ENCODE measurements at regions not wholly inside any gene's neighbourhood (a gene's known extent, or its start where the extent isn't known, plus 50 kb on each side); places are given as distances from the start of the nearest gene placed in this dataset.
"Not testable (repeated sequence)": the region's sequence is repeated elsewhere in the genome, so short reads cannot be mapped to it uniquely, and the experiment has no call there.

DNA sequence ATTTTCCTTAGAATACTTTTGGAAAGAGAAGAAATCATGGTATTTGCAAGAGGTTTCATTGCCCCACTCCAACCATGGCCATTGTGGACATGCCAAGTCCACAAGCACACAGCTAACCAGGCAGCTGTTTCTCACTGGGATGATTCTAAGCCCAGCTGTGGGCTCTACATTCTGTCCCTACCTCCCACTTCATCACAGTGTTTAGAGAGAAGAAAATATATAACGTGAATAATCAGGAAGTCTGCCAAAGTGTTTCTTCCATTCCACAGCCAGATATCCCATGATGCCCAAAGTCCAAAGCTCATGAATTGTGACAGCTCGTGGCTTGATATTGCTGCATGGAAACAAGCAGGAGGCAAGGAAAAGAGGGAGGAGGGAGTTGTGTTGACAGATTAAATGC is 433.7 kb upstream of the GYPC start:
- no peak for DNase-seq (ENCODE audit: low spot score)

DNA sequence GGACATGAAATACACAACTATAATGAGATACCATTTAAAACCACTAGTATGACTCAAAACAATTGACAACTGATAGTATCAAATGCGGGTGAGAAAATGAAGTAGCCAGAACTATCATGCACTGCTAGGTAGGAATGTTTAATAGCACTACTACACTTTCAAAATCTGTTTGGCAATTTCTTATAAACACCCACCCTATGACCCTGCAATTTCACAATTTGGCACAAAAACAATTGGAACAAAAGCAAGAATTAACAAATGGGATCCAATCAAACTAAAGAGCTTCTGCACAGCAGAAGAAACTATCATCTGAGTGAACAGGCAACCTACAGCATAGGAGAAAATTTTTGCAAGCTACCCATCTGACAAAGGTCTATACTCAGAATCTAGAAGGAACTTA is 431.2 kb upstream of the GYPC start:
- no peak for DNase-seq (ENCODE audit: low spot score)

DNA sequence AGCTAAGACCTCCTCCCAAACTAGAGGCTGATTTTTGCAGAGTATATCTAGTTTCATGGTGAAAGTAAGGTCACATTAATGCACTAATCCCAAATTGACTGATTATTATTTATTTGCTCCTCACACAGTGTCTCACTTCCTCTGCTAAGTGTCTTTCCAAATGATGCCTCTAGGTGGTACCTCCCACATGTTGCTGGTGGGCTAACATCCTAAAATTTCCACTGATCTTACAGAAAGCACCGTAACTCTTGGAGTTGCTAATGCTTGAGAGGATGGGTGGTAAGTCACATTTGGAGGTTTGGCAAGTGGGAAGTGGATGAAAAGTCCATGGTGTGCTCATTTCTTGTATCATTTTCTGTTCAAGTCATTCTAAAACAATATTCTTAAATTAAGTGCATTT is 428.7 kb upstream of the GYPC start:
- no peak for DNase-seq (ENCODE audit: low spot score)

DNA sequence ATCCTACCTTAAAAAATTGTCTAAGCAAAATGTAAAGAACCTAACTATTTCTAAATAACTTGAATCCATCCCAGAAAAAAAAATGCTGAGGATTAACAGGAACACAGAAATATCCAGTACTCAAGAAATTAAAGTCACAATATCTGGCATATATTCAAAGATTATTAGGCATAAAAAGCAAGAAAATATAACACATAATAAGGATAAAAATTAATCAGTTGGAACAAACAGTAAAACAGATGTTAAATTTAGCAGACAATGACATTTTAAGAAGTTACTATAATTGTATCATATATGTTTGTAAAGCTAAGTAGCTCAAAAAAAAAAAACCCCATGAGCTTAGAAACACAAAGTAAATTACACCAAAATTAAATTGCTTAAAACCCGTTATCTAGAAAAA is 427.4 kb upstream of the GYPC start:
- no peak for DNase-seq (ENCODE audit: low spot score)

DNA sequence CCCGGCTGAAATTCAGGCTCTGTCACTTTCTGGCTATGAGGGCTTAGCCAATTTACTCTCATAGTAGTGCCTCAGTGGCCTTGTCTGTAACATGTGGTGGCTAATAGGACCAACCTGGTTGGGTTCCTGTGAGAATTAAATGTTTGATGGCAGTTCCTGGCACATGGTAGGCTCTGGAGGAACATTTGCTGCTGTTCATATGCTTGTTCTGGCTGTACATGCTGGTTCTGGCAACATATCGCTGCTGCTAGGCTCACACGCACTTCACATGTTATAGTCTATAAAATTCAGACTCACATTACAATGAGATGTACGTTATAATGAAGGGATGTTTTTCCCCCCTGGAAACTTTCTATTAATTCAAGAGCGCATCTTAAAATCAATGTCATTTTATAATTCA is 417.7 kb upstream of the GYPC start:
- DNase-seq (ENCODE audit: low spot score) = no peak

DNA sequence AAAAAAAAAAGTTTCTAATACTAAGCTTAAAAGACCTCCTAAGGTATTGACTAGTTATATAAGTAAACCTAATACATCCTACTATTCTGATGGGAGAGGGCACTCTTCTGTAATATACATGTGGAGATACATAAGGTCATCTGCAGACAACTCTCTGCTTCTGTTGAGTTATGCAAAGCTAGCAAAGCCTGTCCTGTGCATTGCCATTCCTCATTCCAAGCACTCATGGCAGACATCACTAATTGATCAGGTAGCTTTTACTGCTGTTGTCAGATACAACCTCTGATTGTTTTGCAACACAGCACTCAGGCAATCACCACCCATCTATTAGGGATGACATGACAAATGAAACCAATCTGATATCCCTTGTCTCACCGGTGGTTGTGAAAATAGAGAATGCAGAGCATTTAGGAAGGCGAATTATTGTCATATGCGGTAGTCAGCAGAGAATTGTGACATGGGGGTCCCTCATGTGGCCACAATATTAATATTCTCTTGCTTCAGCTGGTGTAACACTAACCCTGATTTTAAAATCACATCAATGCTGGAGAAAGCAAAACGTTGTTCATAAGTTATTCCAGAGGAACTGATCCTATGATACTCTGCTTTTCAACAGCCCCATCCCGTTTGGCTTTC is 416.5 kb upstream of the GYPC start:
- DNase-seq (ENCODE audit: low spot score) = no peak

DNA sequence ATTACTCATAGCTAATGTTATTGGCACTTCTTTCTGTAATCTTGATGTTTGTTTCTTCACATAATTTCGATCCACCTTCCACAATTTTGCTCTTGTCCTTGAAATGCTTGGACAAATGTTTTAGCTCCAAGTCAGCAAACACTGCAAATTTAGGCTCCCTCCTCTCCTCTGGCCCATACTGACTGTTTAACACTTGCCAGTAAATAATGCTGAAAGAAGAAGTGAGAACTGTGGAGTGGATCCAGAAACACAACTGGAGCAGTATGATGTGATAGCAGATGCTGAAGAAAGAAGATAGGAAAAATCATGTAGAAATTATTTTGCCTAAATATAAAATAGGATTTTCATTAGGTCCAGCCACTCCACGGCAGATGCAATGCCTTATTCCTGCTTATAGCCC is 415.0 kb upstream of the GYPC start:
- DNase-seq (ENCODE audit: low spot score) = no peak

DNA sequence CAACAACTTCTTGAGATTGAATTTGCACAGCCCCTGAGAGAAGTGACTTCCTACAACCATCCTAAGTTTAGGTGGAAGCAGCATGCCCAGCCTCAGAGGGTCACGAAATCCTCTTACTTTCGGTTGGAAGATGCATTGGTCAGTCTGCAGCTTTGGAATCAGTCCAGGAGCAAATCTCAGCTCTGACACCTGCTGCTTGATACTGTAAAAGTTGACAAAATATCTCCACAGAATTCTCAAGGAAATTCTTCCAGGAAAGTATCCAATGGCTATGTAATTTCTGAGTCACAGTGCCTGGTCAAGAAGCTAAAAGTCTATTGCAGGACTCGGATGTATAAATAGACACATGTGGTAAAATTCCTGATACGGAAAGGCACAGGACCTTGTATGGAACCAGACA is 414.5 kb upstream of the GYPC start:
- no peak for DNase-seq (ENCODE audit: low spot score)

DNA sequence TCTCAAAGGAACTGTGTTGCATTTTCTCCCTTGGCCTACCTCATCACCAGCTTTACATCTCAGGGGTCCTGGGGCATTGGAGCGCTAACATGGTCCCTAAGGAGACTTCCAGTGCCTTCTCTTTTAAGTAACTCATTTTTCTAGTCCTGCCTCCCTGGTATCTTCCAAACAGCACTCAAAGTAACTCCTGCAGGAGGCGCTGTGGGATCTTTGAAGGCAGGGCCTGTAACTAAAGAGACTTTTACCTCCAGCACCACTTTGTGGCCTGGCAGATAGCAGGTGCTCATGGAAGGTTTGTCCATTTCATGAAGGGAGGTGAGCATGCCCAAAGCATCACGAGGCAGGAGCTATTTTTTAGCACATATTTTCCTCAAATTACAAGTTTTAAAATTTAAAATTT is 411.0 kb upstream of the GYPC start:
- DNase-seq (ENCODE audit: low spot score) = peak; percentile 28

DNA sequence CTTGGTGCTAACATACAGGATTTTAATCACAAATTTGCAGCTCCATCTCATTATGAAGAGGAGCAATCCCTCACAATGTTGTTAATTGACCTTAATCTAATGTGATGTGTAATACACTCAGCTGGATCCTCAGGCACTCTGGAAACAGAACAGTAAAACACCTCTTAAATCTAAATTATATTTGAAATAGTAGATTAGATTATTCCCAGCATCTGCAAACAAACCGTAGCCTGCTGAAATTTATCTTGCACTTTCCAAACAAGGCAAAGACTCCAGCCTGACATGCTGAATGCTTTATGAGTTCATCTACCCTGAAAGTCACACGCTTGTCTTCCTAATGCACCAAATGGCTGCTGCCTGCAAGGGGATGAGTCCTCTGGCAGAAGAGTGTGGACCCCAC is 402.3 kb upstream of the GYPC start:
- no peak for DNase-seq (ENCODE audit: low spot score)

DNA sequence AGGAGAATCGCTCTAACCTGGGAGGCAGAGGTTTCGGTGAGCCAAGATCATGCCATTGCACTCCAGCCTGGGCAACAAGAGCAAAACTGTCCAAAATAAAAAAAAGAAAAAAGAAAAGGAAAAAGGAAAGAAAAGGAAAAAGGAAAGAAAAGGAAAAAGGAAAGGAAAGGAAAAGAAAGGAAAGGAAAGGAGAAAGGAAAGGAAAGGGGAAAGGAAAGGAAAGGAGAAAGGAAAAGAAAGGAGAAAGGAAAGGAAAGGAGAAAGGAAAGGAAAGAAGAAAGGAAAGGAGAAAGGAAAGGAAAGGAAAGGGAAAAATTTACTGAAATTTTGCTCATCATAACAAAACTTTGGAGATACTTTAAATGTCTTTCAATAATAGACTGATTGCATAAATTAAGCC is 391.3 kb upstream of the GYPC start:
- no peak for DNase-seq (ENCODE audit: low spot score)

DNA sequence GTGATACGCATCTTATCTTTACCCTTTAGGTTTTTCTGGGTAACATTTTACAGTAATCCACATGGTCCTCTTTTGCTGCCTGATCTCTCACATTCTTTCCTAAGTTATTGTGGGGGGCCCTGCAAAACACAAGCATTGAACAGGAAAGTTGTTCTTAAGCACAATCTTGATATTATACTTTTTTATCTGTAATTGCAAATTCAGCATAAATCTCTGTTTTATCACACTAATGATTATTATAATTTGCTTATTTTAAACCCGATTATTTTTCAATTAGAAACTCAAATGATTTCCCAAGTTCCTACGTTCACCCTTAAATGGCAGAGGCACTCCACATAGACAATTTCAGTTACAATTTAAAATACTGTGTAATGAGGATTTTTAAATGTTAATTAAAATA is 386.0 kb upstream of the GYPC start:
- DNase-seq (ENCODE audit: low spot score) = no peak

DNA sequence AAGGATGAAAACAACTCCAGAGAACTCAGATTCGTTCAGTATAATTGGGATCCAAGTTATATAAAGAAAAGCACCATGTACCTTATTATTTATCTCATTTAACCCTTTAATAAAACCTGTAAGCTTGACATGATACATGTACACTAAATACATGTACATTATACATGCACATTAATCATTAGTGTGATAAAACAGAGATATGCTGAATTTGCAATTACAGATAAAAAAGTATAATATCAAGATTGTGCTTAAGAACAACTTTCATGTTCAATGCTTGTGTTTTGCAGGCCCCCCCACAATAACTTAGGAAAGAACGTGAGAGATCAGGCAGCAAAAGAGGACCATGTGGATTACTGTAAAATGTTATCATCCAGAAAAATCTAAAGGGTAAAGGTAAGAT is 385.4 kb upstream of the GYPC start:
- no peak for DNase-seq (ENCODE audit: low spot score)

DNA sequence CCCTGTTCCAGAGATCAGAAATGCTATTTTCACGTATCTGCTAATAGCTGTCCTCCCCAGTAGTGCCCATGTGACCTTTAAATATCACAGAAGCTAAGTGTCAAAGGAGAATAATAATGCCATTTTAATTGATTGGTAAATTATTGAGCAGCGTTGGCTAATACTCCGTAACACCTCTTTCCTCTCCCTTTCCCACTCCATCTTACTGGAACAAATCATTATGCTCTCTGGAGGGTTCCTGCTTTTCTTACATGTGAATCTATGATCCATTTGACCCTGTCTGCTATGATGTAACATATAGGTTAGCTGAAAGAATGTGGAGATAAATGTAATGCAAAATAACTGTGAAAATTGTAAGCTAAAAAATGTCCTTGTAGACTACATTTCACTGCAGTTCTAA is 383.6 kb upstream of the GYPC start:
- DNase-seq (ENCODE audit: low spot score) = no peak

DNA sequence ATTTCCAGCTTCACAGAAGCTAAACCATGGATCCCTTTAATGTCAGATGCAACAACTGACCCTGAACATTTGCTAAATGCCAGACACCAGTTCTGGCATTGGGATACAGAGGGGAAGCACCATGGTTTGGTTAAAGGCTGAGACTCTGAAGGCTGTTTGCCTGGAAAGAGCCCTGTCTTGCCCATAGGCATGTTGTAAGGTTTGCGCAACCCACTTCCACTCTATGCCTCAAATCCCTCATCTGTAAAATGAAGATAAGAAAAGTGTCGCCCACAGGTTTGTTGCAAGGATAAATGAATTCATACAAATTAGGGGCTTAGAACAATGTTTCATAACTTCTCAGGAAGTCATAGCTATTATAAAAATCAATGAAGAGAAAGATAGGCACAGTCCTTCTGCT is 380.9 kb upstream of the GYPC start:
- DNase-seq (ENCODE audit: low spot score) = no peak

DNA sequence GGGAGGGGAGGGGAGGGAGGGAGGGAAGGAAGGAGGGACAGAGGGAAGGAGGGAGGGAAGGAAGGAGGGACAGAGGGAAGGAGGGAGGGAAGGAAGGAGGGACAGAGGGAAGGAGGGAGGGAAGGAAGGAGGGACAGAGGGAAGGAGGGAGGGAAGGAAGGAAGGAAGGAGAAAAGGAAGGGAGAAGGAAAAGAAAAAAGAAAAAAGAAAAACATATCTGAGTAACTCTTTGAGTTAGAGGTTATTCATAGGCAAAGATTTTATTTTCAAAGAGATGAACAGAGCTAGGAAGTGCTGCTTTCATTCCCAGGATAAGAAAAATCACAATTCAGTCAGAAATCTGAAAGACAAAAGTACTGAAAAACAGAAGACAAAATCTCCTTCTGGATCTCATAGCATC is 379.7 kb upstream of the GYPC start:
- not testable (repeated sequence) for DNase-seq (ENCODE audit: low spot score)

DNA sequence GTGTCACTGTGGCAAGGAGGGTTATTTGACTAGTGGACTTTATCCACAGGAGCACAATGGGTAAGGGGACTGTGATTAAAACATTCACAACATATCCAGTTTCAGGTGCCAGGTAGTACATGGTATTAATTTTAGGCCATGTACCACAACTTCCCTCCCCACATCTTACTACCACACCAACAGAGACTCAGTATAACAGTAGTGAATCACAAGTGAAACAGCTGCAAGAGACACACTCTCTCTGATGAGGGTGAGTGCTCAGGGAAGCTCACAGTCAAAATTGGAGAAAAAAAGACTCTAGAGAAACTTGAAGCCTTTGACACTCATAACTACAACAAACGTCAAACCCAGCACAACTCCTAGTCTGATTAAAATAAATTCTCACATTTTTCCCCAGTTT is 367.6 kb upstream of the GYPC start:
- no peak for DNase-seq (ENCODE audit: low spot score)

DNA sequence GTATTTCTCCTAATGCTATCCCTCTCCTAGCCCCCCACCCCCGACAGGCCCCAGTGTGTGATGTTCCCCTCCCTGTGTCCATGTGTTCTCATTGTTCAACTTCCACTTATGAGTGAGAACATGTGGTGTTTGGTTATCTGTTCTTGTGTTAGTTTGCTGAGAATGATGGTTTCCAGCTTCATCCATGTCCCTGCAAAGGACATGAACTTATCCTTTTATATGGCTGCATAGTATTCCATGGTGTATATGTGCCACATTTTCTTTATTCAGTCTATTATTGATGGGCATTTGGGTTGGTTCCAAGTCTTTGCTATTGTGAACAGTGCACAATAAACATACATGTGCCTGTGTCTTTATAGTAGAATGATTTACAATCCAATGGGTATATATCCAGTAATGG is 362.0 kb upstream of the GYPC start:
- DNase-seq (ENCODE audit: low spot score) = not testable (repeated sequence)

DNA sequence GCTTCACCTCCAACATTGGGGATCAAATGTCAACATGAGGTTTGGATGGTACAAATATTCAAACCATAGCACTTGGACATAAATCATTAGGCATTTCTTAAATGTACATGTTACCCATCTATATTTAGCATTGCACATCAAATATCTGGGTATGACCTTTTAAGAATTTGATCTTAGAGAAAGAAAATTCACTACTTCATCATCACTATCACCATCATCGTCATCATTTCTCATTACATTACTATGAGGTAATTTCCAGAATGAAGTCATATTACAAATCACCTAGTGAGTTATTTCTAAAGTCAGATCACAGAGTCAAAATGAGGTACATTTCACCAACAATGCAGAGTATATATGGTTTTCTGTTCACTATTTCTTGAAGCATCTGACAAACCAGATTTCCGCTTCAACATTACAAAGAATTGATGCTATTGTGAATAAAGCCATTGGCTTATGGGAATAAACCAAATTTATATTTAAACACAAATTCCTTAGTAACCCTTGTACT is 356.4 kb upstream of the GYPC start:
- DNase-seq (ENCODE audit: low spot score) = no peak

DNA sequence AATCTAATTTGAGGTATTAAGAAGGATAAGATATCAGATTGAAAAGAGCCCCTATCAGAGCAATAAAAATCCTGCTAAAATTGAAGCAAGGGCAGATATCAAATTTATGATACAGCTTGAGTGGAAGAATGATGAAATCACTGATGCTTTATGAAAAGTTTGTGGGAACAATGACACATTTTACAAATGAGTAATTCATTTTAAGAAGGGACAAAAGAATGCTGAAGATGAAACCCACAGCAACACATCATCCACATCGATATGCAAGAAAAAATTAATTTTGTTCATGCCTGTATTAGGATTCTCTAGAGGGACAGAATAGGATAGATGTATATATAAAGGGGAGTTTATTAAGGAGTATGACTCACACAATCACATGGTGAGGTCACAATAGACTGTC is 355.6 kb upstream of the GYPC start:
- no peak for DNase-seq (ENCODE audit: low spot score)

DNA sequence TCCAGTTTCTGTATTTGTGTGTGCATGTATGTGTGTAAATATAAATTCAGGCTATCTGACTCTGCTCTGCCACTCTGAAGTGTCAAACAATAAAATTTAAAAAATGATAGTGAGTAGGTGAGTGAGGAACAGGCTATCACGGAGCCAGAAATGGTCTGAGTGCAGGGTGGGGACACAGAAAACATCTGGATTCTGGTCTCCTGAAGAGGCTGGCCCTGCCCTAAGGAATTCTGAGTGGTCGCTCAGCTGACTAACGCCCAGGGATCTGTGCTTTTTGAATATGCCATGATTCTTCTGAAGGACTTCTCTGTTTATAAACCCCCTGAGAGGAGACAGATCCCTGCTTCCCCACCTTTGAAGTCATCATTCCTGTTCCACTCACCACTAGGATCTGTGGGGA is 353.9 kb upstream of the GYPC start:
- no peak for DNase-seq (ENCODE audit: low spot score)

DNA sequence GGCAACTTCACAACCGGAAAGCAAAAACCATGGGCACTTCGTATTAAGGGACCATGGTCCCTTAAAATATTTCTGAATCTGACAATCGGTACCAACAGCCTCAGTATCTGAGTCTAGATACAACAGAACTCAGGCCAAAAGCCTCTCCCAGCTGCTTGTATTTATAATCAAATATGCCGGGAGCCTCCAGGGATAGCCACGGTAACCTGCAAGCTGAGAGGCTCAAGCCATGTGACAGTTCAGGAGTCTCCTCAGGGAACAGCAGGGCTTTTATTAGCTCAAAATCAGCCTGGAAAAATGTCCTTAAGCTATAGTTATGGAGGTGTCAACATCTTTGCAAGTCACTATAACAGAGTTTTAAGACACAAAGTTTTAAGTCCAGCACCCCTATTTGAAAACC is 352.8 kb upstream of the GYPC start:
- DNase-seq (ENCODE audit: low spot score) = no peak

DNA sequence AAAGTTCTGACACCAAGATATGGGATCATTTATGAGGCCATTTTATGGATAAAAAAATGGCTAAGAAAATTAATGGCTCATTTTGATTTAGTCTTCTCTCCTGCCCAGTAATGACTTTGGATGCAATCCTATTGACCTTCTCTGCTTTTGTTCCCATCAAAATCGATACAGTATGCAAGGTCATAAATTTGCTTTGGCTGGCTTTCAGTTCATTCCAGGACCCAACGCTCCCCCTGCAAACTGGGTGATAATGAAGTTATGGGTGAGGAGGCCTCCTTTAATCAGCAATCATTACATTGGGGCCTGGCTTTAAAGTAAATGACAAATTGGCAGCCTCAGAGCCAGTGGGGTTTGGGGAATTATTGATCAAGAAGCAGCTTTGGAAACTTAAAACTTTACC is 351.8 kb upstream of the GYPC start:
- no peak for DNase-seq (ENCODE audit: low spot score)

DNA sequence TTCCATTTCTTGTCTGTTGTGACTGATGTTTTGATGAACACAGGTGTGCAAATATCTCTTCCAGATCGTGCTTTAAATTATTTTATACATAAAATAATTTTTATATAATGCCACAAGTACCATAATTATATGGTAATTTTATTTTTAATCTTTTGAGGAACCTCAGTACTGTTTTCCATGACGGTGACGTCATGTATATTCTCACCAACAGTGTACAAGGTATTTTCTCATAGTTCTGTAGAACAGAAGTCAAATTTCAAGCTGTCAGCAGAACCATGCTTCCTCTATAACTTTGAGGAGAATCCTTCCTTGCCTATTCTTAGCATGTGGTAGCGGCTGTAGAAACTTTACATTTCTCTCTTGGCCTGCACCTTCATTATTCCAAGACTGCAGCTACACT is 349.4 kb upstream of the GYPC start:
- no peak for DNase-seq (ENCODE audit: low spot score)

DNA sequence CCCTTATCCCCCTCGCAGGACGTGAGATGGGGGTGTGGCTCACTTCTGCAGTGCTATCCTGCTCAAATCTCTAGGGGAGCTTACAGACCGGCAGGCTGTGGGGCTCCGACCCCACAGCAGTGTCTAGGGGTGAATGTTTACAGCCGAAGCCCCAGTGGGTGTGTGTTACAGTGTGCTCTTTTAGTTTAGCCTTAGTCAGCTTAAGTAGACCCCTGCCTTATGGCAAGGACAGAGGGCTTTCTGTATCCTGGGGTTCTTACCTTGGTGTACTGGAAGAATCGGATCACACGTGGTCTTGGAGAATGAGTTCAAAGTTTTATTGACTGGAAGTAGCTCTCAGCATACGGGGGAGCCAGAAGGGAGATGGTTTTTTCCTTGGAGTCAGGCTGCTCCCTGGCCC is 348.2 kb upstream of the GYPC start:
- no peak for DNase-seq (ENCODE audit: low spot score)

Data from kidney tubule cell (primary cell).